ENCODE measurements at regions not wholly inside any gene's neighbourhood (a gene's known extent, or its start where the extent isn't known, plus 50 kb on each side); places are given as distances from the start of the nearest gene placed in this dataset.
"Not testable (repeated sequence)": the region's sequence is repeated elsewhere in the genome, so short reads cannot be mapped to it uniquely, and the experiment has no call there.

DNA sequence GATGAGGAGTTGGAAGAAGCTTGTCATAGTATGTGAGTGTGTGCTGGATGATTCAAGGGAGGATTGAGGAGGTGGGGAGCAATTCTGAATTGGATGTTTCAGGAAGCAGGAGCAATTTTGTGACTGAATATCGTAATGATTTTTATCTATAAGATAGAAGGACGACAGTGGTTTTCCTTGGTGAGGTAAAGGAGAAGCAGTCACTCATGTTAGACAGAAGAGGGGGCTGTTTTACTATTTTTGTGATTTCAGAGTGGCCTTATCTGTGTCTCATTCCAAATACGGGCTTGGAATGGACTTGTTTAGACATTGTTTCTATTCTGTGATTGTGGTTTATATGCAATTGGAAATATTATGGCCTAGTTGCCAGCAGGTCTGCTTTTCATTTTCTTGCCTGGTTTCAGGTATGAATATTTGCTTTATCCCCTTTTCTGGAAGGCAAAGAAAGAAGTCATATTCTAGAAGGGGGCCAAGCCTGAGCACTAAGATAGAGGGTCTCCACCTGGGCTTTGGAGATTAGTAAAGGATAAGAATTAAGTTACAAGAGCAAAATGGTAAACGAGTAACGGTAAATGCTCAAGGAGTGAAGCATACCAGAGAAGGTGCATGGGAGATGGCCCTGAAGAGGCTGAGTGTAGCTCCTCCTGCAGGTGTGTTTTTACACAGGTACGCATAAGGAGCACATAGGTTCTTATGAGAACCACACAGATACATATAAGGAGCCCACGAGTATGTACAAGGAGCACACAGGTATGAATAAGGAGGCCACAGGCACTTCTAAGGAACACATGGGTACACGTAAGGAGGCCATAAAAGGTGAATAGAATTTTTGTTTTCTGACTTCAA lies 124.6 kb upstream of the KCNAB1 start:
- H3K36me3 ChIP-seq (ENCODE audit: control insufficient read depth, insufficient read depth, low read length), result no peaks in the 10 kb centered on the region
- no peak for ATAC-seq (ENCODE audit: low read depth in 2 of 2)
- Mint-ChIP-seq H3K27ac (no peak overlapping the region), H3K36me3 (no peaks in the 10 kb centered on the region), H3K4me1 (no peaks in the 10 kb centered on the region), H3K27me3 (peaks cover 16% of the 10 kb centered on the region), H3K9me3 (peaks cover 0 to 9% (median 3%) of the 10 kb centered on the region in 7 donors), H3K4me3 (no peak overlapping the region)
- H3K27me3 ChIP-seq (ENCODE audit: control insufficient read depth, insufficient read depth, low read length), result peaks cover 2% of the 10 kb centered on the region
- no peaks in the 10 kb centered on the region for H3K4me1 ChIP-seq (ENCODE audit: control insufficient read depth, insufficient read depth, low read length, poor library complexity, severe bottlenecking)
- no peaks in the 10 kb centered on the region for H3K9me3 ChIP-seq (ENCODE audit: control insufficient read depth in 2 of 2, low read length in 2 of 2)
- H3K27ac ChIP-seq (ENCODE audit: insufficient read depth, low read length, poor library complexity, severe bottlenecking), result no peak overlapping the region
- DNase-seq, result peak in 2 of 3 donors; percentile 9 to 23
- H3K4me3 ChIP-seq (ENCODE audit: low read depth, low read length), result no peak overlapping the region

DNA sequence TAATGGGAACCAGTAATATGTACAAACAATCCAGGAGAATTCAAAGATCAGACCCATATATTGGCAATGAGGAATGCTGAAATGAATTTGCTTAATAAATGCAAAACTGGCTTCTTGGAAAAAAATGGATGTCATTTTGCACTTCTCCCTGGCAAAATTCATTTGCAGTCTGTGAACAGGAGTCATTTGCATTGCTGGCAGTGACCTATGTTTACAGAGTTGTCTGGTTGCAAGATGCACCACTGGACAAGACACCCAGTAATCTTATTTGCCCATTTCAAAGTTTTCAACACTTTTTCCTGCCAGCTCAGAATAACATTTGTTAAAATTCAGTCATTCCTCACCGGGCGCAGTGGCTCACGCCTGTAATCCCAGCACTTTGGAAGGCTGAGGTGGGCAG lies 123.5 kb upstream of the KCNAB1 start:
- Mint-ChIP-seq H3K4me1 (no peaks in the 10 kb centered on the region), H3K9me3 (peaks cover 0 to 9% (median 3%) of the 10 kb centered on the region in 7 donors), H3K4me3 (no peak overlapping the region), H3K36me3 (no peaks in the 10 kb centered on the region), H3K27me3 (peaks cover 21% of the 10 kb centered on the region), H3K27ac (no peak overlapping the region)
- Histone ChIP-seq H3K4me1 (ENCODE audit: control insufficient read depth, insufficient read depth, low read length, poor library complexity, severe bottlenecking) (no peaks in the 10 kb centered on the region), H3K4me3 (ENCODE audit: low read depth, low read length) (no peak overlapping the region), H3K27me3 (ENCODE audit: control insufficient read depth, insufficient read depth, low read length) (peaks cover 2% of the 10 kb centered on the region), H3K36me3 (ENCODE audit: control insufficient read depth, insufficient read depth, low read length) (no peaks in the 10 kb centered on the region), H3K9me3 (ENCODE audit: control insufficient read depth in 2 of 2, low read length in 2 of 2) (no peaks in the 10 kb centered on the region), H3K27ac (ENCODE audit: insufficient read depth, low read length, poor library complexity, severe bottlenecking) (no peak overlapping the region)
- ATAC-seq (ENCODE audit: low read depth in 2 of 2) (no peak), DNase-seq (no peak)

DNA sequence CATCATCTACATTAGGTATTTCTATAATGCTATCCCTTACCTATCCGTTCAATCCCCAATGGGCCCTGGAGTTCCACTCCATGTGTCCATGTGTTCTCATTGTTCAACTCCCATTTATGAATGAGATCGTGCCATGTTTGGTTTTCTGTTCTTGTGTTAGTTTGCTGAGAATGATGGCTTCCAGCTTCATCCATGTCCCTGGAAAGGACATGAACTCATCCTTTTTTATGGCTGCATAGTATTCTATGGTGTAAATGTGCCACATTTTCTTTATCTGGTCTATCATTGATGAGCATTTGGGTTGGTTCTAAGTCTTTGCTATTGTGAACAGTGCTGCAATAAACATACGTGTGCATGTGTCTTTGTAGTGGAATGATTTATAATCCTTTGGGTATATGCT lies 122.2 kb upstream of the KCNAB1 start:
- H3K9me3 ChIP-seq (ENCODE audit: control insufficient read depth in 2 of 2, low read length in 2 of 2); H3K4me1 Mint-ChIP-seq; H3K4me1 ChIP-seq (ENCODE audit: control insufficient read depth, insufficient read depth, low read length, poor library complexity, severe bottlenecking); H3K27ac ChIP-seq (ENCODE audit: insufficient read depth, low read length, poor library complexity, severe bottlenecking); H3K27me3 ChIP-seq (ENCODE audit: control insufficient read depth, insufficient read depth, low read length); H3K36me3 Mint-ChIP-seq; ATAC-seq (ENCODE audit: low read depth in 2 of 2); DNase-seq; H3K4me3 ChIP-seq (ENCODE audit: low read depth, low read length); H3K36me3 ChIP-seq (ENCODE audit: control insufficient read depth, insufficient read depth, low read length); H3K4me3 Mint-ChIP-seq: not testable (repeated sequence)
- peak overlapping the region in 1 of 3 donors; percentile 78 for H3K27ac Mint-ChIP-seq
- H3K9me3 Mint-ChIP-seq, result peaks cover 0 to 13% (median 3%) of the 10 kb centered on the region in 7 donors
- H3K27me3 Mint-ChIP-seq, result peaks cover 21% of the 10 kb centered on the region

DNA sequence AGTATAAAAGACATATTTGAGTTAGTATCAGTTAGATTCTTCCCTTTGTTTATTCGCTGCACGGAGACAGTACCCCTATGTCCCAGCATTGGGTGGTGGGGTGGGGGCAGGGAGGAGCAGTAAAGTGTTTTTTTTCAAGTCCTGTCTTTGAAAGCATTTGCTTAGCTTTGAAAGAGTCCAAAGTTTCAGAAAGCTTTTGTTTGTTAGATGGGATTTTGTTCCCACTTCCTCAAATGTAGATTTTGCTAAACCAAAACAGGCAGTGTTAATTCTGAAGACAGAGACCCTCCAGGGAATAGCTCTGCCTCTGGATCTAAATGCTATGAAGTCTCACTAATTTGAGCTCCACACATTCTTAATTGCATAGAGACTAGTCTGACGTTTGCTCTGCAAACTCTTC lies 114.6 kb upstream of the KCNAB1 start:
- H3K27me3 Mint-ChIP-seq, result peaks cover 9% of the 10 kb centered on the region
- H3K27ac Mint-ChIP-seq, result no peak overlapping the region
- no peaks in the 10 kb centered on the region for H3K4me1 Mint-ChIP-seq
- Histone ChIP-seq H3K27me3 (ENCODE audit: control insufficient read depth, insufficient read depth, low read length) (peaks cover 3% of the 10 kb centered on the region), H3K4me1 (ENCODE audit: control insufficient read depth, insufficient read depth, low read length, poor library complexity, severe bottlenecking) (no peaks in the 10 kb centered on the region), H3K27ac (ENCODE audit: insufficient read depth, low read length, poor library complexity, severe bottlenecking) (no peak overlapping the region), H3K4me3 (ENCODE audit: low read depth, low read length) (no peak overlapping the region), H3K9me3 (ENCODE audit: control insufficient read depth in 2 of 2, low read length in 2 of 2) (no peaks in the 10 kb centered on the region), H3K36me3 (ENCODE audit: control insufficient read depth, insufficient read depth, low read length) (no peaks in the 10 kb centered on the region)
- H3K9me3 Mint-ChIP-seq, result peaks cover 0 to 9% (median 0%) of the 10 kb centered on the region in 7 donors
- no peak for DNase-seq
- no peak overlapping the region for H3K4me3 Mint-ChIP-seq
- H3K36me3 Mint-ChIP-seq, result no peaks in the 10 kb centered on the region
- ATAC-seq (ENCODE audit: low read depth in 2 of 2), result no peak

DNA sequence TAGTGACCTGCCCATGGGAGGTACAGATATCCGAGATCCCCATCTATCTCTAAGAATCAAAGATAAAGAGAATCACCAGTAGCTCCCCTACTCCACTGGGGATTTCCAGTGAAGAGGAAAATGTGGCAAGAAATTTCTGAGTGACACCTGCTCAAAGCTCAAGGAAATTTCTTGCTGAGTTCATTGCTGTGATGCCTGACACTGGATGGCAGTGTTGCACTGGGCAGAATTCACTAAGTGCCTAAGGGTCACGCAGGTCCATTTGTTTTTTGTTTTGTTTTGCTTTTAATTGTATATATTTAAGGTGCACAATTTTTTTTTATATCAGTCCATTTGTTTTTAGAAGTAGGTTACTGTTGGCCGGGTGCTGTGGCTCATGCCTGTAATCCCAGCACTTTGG lies 109.5 kb upstream of the KCNAB1 start:
- ATAC-seq (ENCODE audit: low read depth in 2 of 2) (no peak), DNase-seq (no peak)
- Mint-ChIP-seq H3K4me3 (no peak overlapping the region), H3K27ac (no peak overlapping the region), H3K27me3 (peaks cover 9% of the 10 kb centered on the region), H3K9me3 (peaks cover 0 to 4% (median 0%) of the 10 kb centered on the region in 7 donors), H3K36me3 (no peaks in the 10 kb centered on the region), H3K4me1 (no peaks in the 10 kb centered on the region)
- H3K27ac ChIP-seq (ENCODE audit: insufficient read depth, low read length, poor library complexity, severe bottlenecking), result no peak overlapping the region
- no peaks in the 10 kb centered on the region for H3K9me3 ChIP-seq (ENCODE audit: control insufficient read depth in 2 of 2, low read length in 2 of 2)
- no peak overlapping the region for H3K4me3 ChIP-seq (ENCODE audit: low read depth, low read length)
- H3K27me3 ChIP-seq (ENCODE audit: control insufficient read depth, insufficient read depth, low read length), result peaks cover 3% of the 10 kb centered on the region
- no peaks in the 10 kb centered on the region for H3K4me1 ChIP-seq (ENCODE audit: control insufficient read depth, insufficient read depth, low read length, poor library complexity, severe bottlenecking)
- no peaks in the 10 kb centered on the region for H3K36me3 ChIP-seq (ENCODE audit: control insufficient read depth, insufficient read depth, low read length)

DNA sequence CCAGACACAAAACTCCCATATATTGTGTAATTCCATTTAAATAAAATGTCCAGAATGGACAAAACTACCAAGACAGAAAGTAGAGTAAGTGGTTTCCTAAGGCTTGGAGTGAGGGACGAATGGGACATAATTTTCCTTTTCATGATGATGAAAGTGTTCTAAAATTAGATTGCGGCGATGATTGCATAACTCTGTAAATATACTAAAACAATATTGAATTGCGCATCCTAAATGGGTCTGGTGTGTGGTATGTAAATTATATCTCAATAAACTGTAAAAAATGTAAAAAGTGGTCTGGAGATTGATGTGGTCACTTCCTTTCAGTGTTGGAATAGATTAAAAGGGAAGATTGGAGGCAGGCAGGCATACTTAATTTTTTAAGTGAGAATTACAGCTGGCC lies 105.9 kb upstream of the KCNAB1 start:
- no peaks in the 10 kb centered on the region for H3K36me3 ChIP-seq (ENCODE audit: control insufficient read depth, insufficient read depth, low read length)
- H3K27me3 Mint-ChIP-seq, result peaks cover 16% of the 10 kb centered on the region
- no peaks in the 10 kb centered on the region for H3K4me1 Mint-ChIP-seq
- no peak overlapping the region for H3K4me3 Mint-ChIP-seq
- H3K27ac ChIP-seq (ENCODE audit: insufficient read depth, low read length, poor library complexity, severe bottlenecking), result no peak overlapping the region
- no peak overlapping the region for H3K4me3 ChIP-seq (ENCODE audit: low read depth, low read length)
- DNase-seq (no peak), ATAC-seq (ENCODE audit: low read depth in 2 of 2) (no peak)
- H3K9me3 Mint-ChIP-seq, result no peaks in the 10 kb centered on the region
- no peaks in the 10 kb centered on the region for H3K36me3 Mint-ChIP-seq
- no peaks in the 10 kb centered on the region for H3K9me3 ChIP-seq (ENCODE audit: control insufficient read depth in 2 of 2, low read length in 2 of 2)
- no peaks in the 10 kb centered on the region for H3K4me1 ChIP-seq (ENCODE audit: control insufficient read depth, insufficient read depth, low read length, poor library complexity, severe bottlenecking)
- H3K27me3 ChIP-seq (ENCODE audit: control insufficient read depth, insufficient read depth, low read length), result no peaks in the 10 kb centered on the region
- peak overlapping the region in 1 of 3 donors; percentile 10 for H3K27ac Mint-ChIP-seq

DNA sequence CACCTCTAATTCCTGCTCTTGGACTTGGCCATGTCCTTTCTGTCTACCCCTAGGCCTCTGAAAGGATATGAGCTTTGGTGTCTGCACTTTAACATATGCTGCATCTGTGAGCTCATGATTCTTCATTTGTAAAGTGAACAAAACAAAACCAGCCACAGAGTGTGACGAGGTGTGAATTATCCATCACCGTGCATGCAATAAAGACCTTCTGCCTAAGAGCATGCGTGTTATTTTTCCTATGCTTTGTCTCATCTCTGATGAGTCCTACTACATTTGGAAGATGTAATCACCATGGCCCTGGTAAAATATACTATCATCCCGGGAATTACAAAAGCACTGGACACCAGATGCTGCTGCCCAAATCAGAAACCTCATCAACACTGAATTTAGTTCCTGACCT lies 103.5 kb upstream of the KCNAB1 start:
- H3K4me1 ChIP-seq (ENCODE audit: control insufficient read depth, insufficient read depth, low read length, poor library complexity, severe bottlenecking), result no peaks in the 10 kb centered on the region
- H3K36me3 ChIP-seq (ENCODE audit: control insufficient read depth, insufficient read depth, low read length), result no peaks in the 10 kb centered on the region
- H3K27me3 ChIP-seq (ENCODE audit: control insufficient read depth, insufficient read depth, low read length), result peaks cover 1% of the 10 kb centered on the region
- no peaks in the 10 kb centered on the region for H3K36me3 Mint-ChIP-seq
- H3K27ac Mint-ChIP-seq, result no peak overlapping the region
- no peaks in the 10 kb centered on the region for H3K4me1 Mint-ChIP-seq
- no peak for DNase-seq
- no peaks in the 10 kb centered on the region for H3K9me3 Mint-ChIP-seq
- no peak overlapping the region for H3K27ac ChIP-seq (ENCODE audit: insufficient read depth, low read length, poor library complexity, severe bottlenecking)
- H3K9me3 ChIP-seq (ENCODE audit: control insufficient read depth in 2 of 2, low read length in 2 of 2), result no peaks in the 10 kb centered on the region
- peaks cover 16% of the 10 kb centered on the region for H3K27me3 Mint-ChIP-seq
- no peak overlapping the region for H3K4me3 ChIP-seq (ENCODE audit: low read depth, low read length)
- ATAC-seq (ENCODE audit: low read depth in 2 of 2), result no peak
- H3K4me3 Mint-ChIP-seq, result no peak overlapping the region

DNA sequence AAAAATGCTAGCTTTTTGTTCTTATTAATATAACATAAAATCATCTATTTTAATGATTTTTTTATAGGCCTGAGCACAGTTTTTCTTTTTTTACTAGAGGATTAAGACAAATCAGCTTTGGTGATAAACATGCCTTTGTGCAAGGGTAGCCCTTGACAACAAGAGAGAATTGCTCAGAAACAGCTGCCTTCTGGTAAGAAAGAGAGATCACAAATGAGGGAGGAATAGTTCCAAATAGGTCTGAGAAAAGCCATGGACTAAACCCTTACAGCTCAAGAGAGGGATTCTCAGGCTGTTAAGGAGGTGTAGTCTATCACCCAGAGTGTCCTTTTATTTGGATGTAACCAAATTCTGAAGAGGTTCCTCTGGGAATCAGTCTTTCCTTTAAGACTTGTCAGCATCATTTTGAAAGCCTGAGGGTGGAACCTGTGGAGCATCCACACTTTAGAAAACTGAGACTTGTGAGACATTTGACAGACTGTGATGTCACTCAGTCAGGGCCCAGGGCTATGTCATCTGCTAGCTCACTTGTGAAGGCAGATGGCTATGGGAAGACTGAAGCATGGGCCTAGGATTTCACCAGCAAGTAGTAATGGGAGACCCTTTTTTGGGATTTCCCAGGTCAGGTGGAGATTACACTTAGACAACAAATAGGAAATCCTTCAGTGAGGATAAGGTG lies 102.9 kb upstream of the KCNAB1 start:
- H3K27me3 ChIP-seq (ENCODE audit: control insufficient read depth, insufficient read depth, low read length), result peaks cover 1% of the 10 kb centered on the region
- H3K4me3 ChIP-seq (ENCODE audit: low read depth, low read length), result no peak overlapping the region
- Mint-ChIP-seq H3K9me3 (no peaks in the 10 kb centered on the region), H3K27ac (no peak overlapping the region), H3K4me1 (no peaks in the 10 kb centered on the region), H3K36me3 (no peaks in the 10 kb centered on the region), H3K4me3 (no peak overlapping the region), H3K27me3 (peaks cover 16% of the 10 kb centered on the region)
- H3K4me1 ChIP-seq (ENCODE audit: control insufficient read depth, insufficient read depth, low read length, poor library complexity, severe bottlenecking), result no peaks in the 10 kb centered on the region
- H3K9me3 ChIP-seq (ENCODE audit: control insufficient read depth in 2 of 2, low read length in 2 of 2), result no peaks in the 10 kb centered on the region
- H3K27ac ChIP-seq (ENCODE audit: insufficient read depth, low read length, poor library complexity, severe bottlenecking), result no peak overlapping the region
- DNase-seq (no peak), ATAC-seq (ENCODE audit: low read depth in 2 of 2) (no peak)
- H3K36me3 ChIP-seq (ENCODE audit: control insufficient read depth, insufficient read depth, low read length), result no peaks in the 10 kb centered on the region
